Natural killer cell (primary cell): ENCODE measurements at regions not wholly inside any gene's neighbourhood (a gene's known extent, or its start where the extent isn't known, plus 50 kb on each side); places are given as distances from the start of the nearest gene placed in this dataset.
A peak's percentile ranks its signal among the peaks of the same experiment; 100 is the strongest.

Experiments
- ATAC-seq, 3 donors: fragments of 150-1000 bp in 2 of 3; fragments of 200-7000 bp in 1 of 3; cut with Tn5 transposase; 1 replicate in 1 of 3; 2 replicates in 2 of 3; pipeline ENCODE4 v1.10.0; 2021; ENCODE audit warnings: mild to moderate bottlenecking in 2 of 3, moderate library complexity in 2 of 3
- DNase-seq, 2 donors: peaks; one replicate each; pipeline versions ENCODE4 v3.0.0 to v3.0.0-alpha.2; 2013 to 2021; ENCODE audit warnings: mixed read lengths in 1 of 2
- H3K27ac ChIP-seq: one replicate; pipeline ENCODE4 v1.5.1; 2013; ENCODE audit warnings: mild to moderate bottlenecking, low read length
- H3K27me3 ChIP-seq: one replicate; pipeline ENCODE4 v1.6.1; 2013; ENCODE audit warnings: low read length; ENCODE audit not compliant: control insufficient read depth, insufficient read depth
- H3K36me3 ChIP-seq: one replicate; pipeline ENCODE4 v1.6.1; 2013; ENCODE audit warnings: low read length; ENCODE audit not compliant: control insufficient read depth, insufficient read depth
- H3K4me1 ChIP-seq: one replicate; pipeline ENCODE4 v1.6.1; 2013; ENCODE audit warnings: low read length; ENCODE audit not compliant: control insufficient read depth, insufficient read depth
- H3K4me3 ChIP-seq: one replicate; pipeline ENCODE4 v1.5.1; 2013; ENCODE audit warnings: low read length
- H3K9me3 ChIP-seq: one replicate; pipeline ENCODE4 v1.6.1; 2013; ENCODE audit warnings: low read length; ENCODE audit not compliant: control insufficient read depth, insufficient read depth
- H3K27ac Mint-ChIP-seq, 2 donors: one replicate each; pipeline ENCODE4 v1.8.0; 2022; ENCODE audit warnings: mild to moderate bottlenecking in 2 of 2, mixed read lengths in 2 of 2, moderate library complexity in 1 of 2
- H3K27me3 Mint-ChIP-seq, 2 donors: one replicate each; pipeline ENCODE4 v1.8.0; 2022; ENCODE audit warnings: low read depth in 2 of 2, mixed read lengths in 2 of 2
- H3K36me3 Mint-ChIP-seq: one replicate; pipeline ENCODE4 v1.8.0; 2022; ENCODE audit warnings: mixed read lengths
- H3K4me1 Mint-ChIP-seq, 2 donors: one replicate each; pipeline ENCODE4 v1.8.0; 2022; ENCODE audit warnings: mixed read lengths in 2 of 2
- H3K4me3 Mint-ChIP-seq: one replicate; pipeline ENCODE4 v1.8.0; 2022; ENCODE audit warnings: mild to moderate bottlenecking, moderate library complexity, mixed read lengths
- H3K9me3 Mint-ChIP-seq, 2 donors: one replicate each; pipeline ENCODE4 v1.8.0; 2022; ENCODE audit warnings: mixed read lengths in 2 of 2
- WGBS: methylation state at CpG from one replicate; pipeline ENCODE4 v1.1.7; 2013; ENCODE audit warnings: missing lambda C conversion rate; ENCODE audit not compliant: insufficient coverage; 5-methylcytosine and 5-hydroxymethylcytosine counted together
- intact Hi-C: fragments of 100-400 bp; cut with micrococcal nuclease; formaldehyde crosslinking; loops from one replicate; pipeline ENCODE4 v1.14.2; 2022
- TF ChIP-seq, protein P1 (sequence below): fragments of 200-600 bp; IDR thresholded peaks from one replicate; pipeline ENCODE4 v1.8.0; 2022; ENCODE audit warnings: antibody characterized with exemption

DNA sequence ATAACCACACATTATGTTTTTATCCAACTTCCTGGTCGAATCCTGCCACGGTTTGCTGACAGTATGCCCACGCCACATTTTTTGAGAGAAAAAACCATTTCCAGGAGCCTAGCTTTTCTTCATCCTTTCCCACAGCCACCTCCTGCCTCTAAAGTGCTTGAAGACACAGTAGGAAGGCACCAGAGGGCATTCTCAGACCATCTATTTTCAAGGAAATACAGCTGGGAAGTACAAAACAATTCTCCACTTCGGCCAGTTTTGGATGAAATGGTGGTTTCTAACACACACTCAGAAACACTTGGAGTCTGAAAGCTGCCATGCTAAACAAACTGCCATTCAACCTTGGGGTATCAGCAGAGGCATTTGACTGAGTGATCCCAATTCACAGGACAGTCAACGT, 86.3 kb upstream of the RPS23 start:
- Mint-ChIP-seq H3K9me3 (no peaks in the 10 kb centered on the region), H3K4me1 (peaks cover 8% of the 10 kb centered on the region in 2 donors), H3K27ac (no peak overlapping the region), H3K4me3 (no peak overlapping the region), H3K36me3 (no peaks in the 10 kb centered on the region), H3K27me3 (peaks cover 4 to 7% of the 10 kb centered on the region in 2 donors)
- no peaks in the 10 kb centered on the region for H3K9me3 ChIP-seq
- peaks cover 4% of the 10 kb centered on the region for H3K4me1 ChIP-seq
- WGBS, result 54% methylated on average over 5 of the region's 5 CpGs
- TF ChIP-seq, protein P1, sequence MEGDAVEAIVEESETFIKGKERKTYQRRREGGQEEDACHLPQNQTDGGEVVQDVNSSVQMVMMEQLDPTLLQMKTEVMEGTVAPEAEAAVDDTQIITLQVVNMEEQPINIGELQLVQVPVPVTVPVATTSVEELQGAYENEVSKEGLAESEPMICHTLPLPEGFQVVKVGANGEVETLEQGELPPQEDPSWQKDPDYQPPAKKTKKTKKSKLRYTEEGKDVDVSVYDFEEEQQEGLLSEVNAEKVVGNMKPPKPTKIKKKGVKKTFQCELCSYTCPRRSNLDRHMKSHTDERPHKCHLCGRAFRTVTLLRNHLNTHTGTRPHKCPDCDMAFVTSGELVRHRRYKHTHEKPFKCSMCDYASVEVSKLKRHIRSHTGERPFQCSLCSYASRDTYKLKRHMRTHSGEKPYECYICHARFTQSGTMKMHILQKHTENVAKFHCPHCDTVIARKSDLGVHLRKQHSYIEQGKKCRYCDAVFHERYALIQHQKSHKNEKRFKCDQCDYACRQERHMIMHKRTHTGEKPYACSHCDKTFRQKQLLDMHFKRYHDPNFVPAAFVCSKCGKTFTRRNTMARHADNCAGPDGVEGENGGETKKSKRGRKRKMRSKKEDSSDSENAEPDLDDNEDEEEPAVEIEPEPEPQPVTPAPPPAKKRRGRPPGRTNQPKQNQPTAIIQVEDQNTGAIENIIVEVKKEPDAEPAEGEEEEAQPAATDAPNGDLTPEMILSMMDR, result no peak
- no peak overlapping the region for H3K4me3 ChIP-seq
- intact Hi-C loops, result no loop called here
- H3K27ac ChIP-seq, result no peak overlapping the region
- ATAC-seq (no peak), DNase-seq (no peak)
- no peaks in the 10 kb centered on the region for H3K27me3 ChIP-seq
- H3K36me3 ChIP-seq, result no peaks in the 10 kb centered on the region

DNA sequence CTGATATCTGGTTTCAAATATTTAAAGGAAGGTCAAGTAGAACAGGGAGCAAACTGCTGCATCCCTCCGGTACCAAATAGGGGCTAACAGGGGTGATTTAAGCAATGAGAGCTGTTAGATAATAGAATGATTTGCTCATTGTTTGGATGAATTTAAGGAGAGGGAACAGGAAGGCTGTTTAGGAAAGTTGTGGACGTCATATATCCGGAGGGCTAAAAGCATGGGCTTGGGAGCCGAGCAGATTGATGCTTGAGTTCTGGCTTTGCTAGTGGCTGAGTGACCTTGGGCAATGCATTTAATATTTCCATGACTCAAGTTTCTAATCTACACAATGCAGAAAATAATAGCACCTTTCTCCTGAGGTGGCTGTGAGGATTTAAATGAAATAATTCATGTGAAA, 85.4 kb upstream of the RPS23 start:
- Mint-ChIP-seq H3K9me3 (no peaks in the 10 kb centered on the region), H3K27ac (no peak overlapping the region), H3K4me1 (peaks cover 9 to 12% of the 10 kb centered on the region in 2 donors), H3K4me3 (no peak overlapping the region), H3K36me3 (no peaks in the 10 kb centered on the region), H3K27me3 (peaks cover 4 to 7% of the 10 kb centered on the region in 2 donors)
- no peaks in the 10 kb centered on the region for H3K9me3 ChIP-seq
- ATAC-seq (no peak), DNase-seq (no peak)
- 97% methylated on average over 4 of the region's 4 CpGs for WGBS
- H3K36me3 ChIP-seq, result no peaks in the 10 kb centered on the region
- TF ChIP-seq, protein P1, result no peak
- H3K27ac ChIP-seq, result no peak overlapping the region
- H3K27me3 ChIP-seq, result no peaks in the 10 kb centered on the region
- intact Hi-C loops, result no loop called here
- H3K4me3 ChIP-seq, result no peak overlapping the region
- peaks cover 5% of the 10 kb centered on the region for H3K4me1 ChIP-seq

DNA sequence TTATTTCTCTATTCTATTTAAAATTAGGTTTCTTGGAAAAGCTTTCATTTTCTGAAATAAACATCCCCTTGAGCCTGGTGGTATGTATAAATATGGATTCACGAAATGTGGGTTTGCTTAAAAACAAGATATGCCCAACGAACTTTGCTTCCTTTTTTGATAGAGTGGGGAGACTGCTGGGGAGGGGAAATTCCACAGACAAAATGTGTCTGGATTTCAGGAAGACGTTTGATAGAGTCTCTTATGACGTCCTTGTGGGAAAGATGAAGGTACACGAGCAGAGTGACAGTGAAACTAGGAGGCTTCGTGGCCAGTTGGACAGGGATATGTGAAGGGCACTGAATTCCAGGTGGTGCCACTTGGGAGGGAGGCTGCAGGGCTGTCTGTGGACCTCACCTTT, 84.5 kb upstream of the RPS23 start:
- no peak overlapping the region for H3K27ac ChIP-seq
- H3K9me3 Mint-ChIP-seq, result no peaks in the 10 kb centered on the region
- H3K9me3 ChIP-seq, result no peaks in the 10 kb centered on the region
- H3K27ac Mint-ChIP-seq, result no peak overlapping the region
- no peaks in the 10 kb centered on the region for H3K36me3 ChIP-seq
- peaks cover 14% of the 10 kb centered on the region for H3K4me1 ChIP-seq
- H3K4me3 ChIP-seq, result no peak overlapping the region
- no peaks in the 10 kb centered on the region for H3K27me3 ChIP-seq
- H3K36me3 Mint-ChIP-seq, result no peaks in the 10 kb centered on the region
- no peak overlapping the region for H3K4me3 Mint-ChIP-seq
- ATAC-seq, result no peak
- peaks cover 18 to 21% of the 10 kb centered on the region in 2 donors for H3K4me1 Mint-ChIP-seq
- no peak for DNase-seq
- TF ChIP-seq, protein P1, result no peak
- peaks cover 4 to 7% of the 10 kb centered on the region in 2 donors for H3K27me3 Mint-ChIP-seq
- intact Hi-C loops, result no loop called here
- 58% methylated on average over 6 of the region's 6 CpGs for WGBS

DNA sequence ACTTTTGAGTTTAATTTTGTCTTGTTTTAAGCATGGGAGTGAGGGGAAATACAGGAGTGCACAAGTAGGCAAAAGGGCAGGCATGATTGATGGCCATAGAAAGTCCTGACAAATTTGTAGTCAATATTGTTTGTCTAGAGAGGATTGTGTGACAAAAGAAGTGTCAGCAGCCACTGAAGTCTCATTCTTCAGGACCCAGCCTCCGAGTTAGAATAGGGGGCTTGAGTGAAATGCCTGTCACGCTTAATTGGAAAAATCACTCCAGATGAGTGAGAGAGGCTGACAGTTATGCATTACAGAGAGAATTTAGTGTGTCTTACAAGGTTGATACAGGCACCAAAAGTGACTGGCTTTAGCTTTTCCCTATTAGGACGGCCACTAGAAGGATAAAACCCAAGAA, 81.9 kb upstream of the RPS23 start:
- no peaks in the 10 kb centered on the region for H3K36me3 Mint-ChIP-seq
- H3K36me3 ChIP-seq, result no peaks in the 10 kb centered on the region
- TF ChIP-seq, protein P1, result no peak
- H3K27me3 Mint-ChIP-seq, result peaks cover 4 to 7% of the 10 kb centered on the region in 2 donors
- no peak overlapping the region for H3K4me3 ChIP-seq
- no peaks in the 10 kb centered on the region for H3K9me3 Mint-ChIP-seq
- no peaks in the 10 kb centered on the region for H3K27me3 ChIP-seq
- no peak overlapping the region for H3K27ac ChIP-seq
- intact Hi-C loops, result no loop called here
- H3K9me3 ChIP-seq, result no peaks in the 10 kb centered on the region
- peaks cover 29 to 33% of the 10 kb centered on the region in 2 donors for H3K4me1 Mint-ChIP-seq
- peak overlapping the region in 1 of 2 donors; percentile 44 for H3K27ac Mint-ChIP-seq
- 88% methylated on average over 3 of the region's 3 CpGs for WGBS
- H3K4me1 ChIP-seq, result peaks cover 23% of the 10 kb centered on the region
- ATAC-seq (no peak), DNase-seq (no peak)
- no peak overlapping the region for H3K4me3 Mint-ChIP-seq
